ENCODE measurements at regions not wholly inside any gene's neighbourhood (a gene's known extent, or its start where the extent isn't known, plus 50 kb on each side); places are given as distances from the start of the nearest gene placed in this dataset.
A peak's percentile ranks its signal among the peaks of the same experiment; 100 is the strongest.
"Not testable (repeated sequence)": the region's sequence is repeated elsewhere in the genome, so short reads cannot be mapped to it uniquely, and the experiment has no call there.

GRCh38 chr21:34227386-34227852 is 136.4 kb upstream of the KCNE2 start:
- Histone ChIP-seq H3K4me1 (no peaks in the 10 kb centered on the region), H3K27ac (no peak overlapping the region), H3K9me3 (no peaks in the 10 kb centered on the region), H3K27me3 (no peaks in the 10 kb centered on the region), H3K4me3 (no peak overlapping the region), H3K36me3 (no peaks in the 10 kb centered on the region)
- TF ChIP-seq CTCF (IDR thresholded peaks at IDR 0.05) (no peak), POLR2A (IDR thresholded peaks at IDR 0.05) (no peak)
- peak in 1 of 2 donors; percentile 20 for DNase-seq
- intact Hi-C loops (cut with DNase I; ENCODE audit: low total_unique reads), result no loop called here

- no peaks in the 10 kb centered on the region for H3K36me3 ChIP-seq
- no peaks in the 10 kb centered on the region for H3K4me1 ChIP-seq
- H3K27me3 ChIP-seq, result no peaks in the 10 kb centered on the region
- DNase-seq, result no peak
- no peak overlapping the region for H3K4me3 ChIP-seq
- no peak overlapping the region for H3K27ac ChIP-seq
- no peaks in the 10 kb centered on the region for H3K9me3 ChIP-seq
- TF ChIP-seq CTCF (IDR thresholded peaks at IDR 0.05) (no peak), POLR2A (IDR thresholded peaks at IDR 0.05) (no peak)
- intact Hi-C loops (cut with DNase I; ENCODE audit: low total_unique reads), result no loop called here
These were observed 135.0 kb upstream of the KCNE2 start for GRCh38 chr21:34228792-34229191.

- no peak overlapping the region for H3K27ac ChIP-seq
- no peak for DNase-seq
- H3K27me3 ChIP-seq, result no peaks in the 10 kb centered on the region
- TF ChIP-seq CTCF (IDR thresholded peaks at IDR 0.05) (no peak), POLR2A (IDR thresholded peaks at IDR 0.05) (no peak)
- no peaks in the 10 kb centered on the region for H3K4me1 ChIP-seq
- no peak overlapping the region for H3K4me3 ChIP-seq
- no peaks in the 10 kb centered on the region for H3K9me3 ChIP-seq
- no peaks in the 10 kb centered on the region for H3K36me3 ChIP-seq
- intact Hi-C loops (cut with DNase I; ENCODE audit: low total_unique reads), result no loop called here
These were observed 134.5 kb upstream of the KCNE2 start for GRCh38 chr21:34229353-34229752.

- DNase-seq; H3K27ac ChIP-seq; H3K27me3 ChIP-seq; H3K36me3 ChIP-seq; H3K4me3 ChIP-seq; intact Hi-C loops (cut with DNase I; ENCODE audit: low total_unique reads); H3K4me1 ChIP-seq; H3K9me3 ChIP-seq: not testable (repeated sequence)
These were observed 130.1 kb upstream of the KCNE2 start for GRCh38 chr21:34233741-34234140.

- no peaks in the 10 kb centered on the region for H3K4me1 ChIP-seq
- H3K36me3 ChIP-seq, result no peaks in the 10 kb centered on the region
- H3K4me3 ChIP-seq, result no peak overlapping the region
- no peaks in the 10 kb centered on the region for H3K27me3 ChIP-seq
- DNase-seq, result no peak
- no peak overlapping the region for H3K27ac ChIP-seq
- no peak for TF ChIP-seq CTCF (IDR thresholded peaks at IDR 0.05)
- no peak for TF ChIP-seq POLR2A (IDR thresholded peaks at IDR 0.05)
- no peaks in the 10 kb centered on the region for H3K9me3 ChIP-seq
- intact Hi-C loops (cut with DNase I; ENCODE audit: low total_unique reads), result no loop called here
These were observed 128.3 kb upstream of the KCNE2 start for GRCh38 chr21:34235514-34235913.

- Histone ChIP-seq H3K9me3 (no peaks in the 10 kb centered on the region), H3K27ac (no peak overlapping the region), H3K4me3 (no peak overlapping the region), H3K4me1 (no peaks in the 10 kb centered on the region), H3K36me3 (no peaks in the 10 kb centered on the region), H3K27me3 (no peaks in the 10 kb centered on the region)
- DNase-seq, result no peak
- no peak for TF ChIP-seq POLR2A (IDR thresholded peaks at IDR 0.05)
- TF ChIP-seq CTCF (IDR thresholded peaks at IDR 0.05), result no peak
- intact Hi-C loops (cut with DNase I; ENCODE audit: low total_unique reads), result no loop called here
These were observed 120.8 kb upstream of the KCNE2 start for GRCh38 chr21:34242973-34243372.

Measured in uterus (tissue), 3 donors.